ENCODE measurements at regions not wholly inside any gene's neighbourhood (a gene's known extent, or its start where the extent isn't known, plus 50 kb on each side); places are given as distances from the start of the nearest gene placed in this dataset. TPM values are rescaled to one million over a fixed set of nuclear protein-coding genes. Genes with fewer than 3 reads are reported as not detected.
A peak's percentile ranks its signal among the peaks of the same experiment; 100 is the strongest.

DNA sequence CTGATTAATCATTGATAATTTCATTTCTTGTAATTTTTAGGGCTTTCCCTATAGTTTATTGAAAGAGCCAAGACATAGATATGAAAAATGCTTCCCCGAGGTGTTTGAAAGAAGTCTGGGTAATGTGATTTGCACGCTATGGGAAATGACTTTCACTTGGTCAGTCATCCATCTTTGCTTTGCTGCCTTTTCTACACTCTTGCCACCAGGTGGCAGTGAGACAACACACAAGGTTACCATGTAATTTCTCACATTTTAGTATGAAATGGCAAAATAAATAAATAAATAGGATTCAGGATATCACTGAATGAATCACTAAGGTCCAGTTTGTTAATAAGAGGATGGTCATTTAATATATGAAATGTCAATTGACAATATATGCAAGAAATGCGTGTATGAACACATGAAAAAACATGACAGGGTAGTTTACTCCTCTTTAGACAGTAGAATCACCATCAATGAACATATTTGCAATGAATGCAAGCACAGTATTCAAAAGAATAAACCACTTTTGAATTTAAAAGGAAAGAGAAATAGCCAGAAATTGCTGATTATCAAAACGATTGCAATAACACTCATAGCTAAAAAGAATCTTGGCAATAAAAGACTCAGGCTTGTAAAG is 52.2 kb upstream of the KCNH7 start:
- H3K9ac ChIP-seq (ENCODE audit: low read depth, low read length, poor library complexity) = no peak overlapping the region
- H2BK15ac ChIP-seq (ENCODE audit: low read length) = no peak overlapping the region
- H2AK5ac ChIP-seq (ENCODE audit: low read depth, low read length) = no peak overlapping the region
- H3K36me3 ChIP-seq (replicated peaks in 1 of 2; ENCODE audit: control insufficient read depth in 2 of 2, insufficient read depth in 2 of 2, low read length in 2 of 2) = no peaks in the 10 kb centered on the region
- no peak overlapping the region for H3K27ac ChIP-seq (replicated peaks; ENCODE audit: low read length)
- no peaks in the 10 kb centered on the region for H3K27me3 ChIP-seq (ENCODE audit: control insufficient read depth in 3 of 3, insufficient read depth in 3 of 3, low read depth in 1 of 3, low read length in 3 of 3)
- H3K4me1 ChIP-seq (ENCODE audit: control insufficient read depth in 2 of 2, insufficient read depth in 1 of 2, low read depth in 1 of 2, low read length in 2 of 2) = no peaks in the 10 kb centered on the region
- no peak overlapping the region for H2BK120ac ChIP-seq (ENCODE audit: low read depth, low read length)
- no peak overlapping the region for H2BK5ac ChIP-seq (ENCODE audit: low read length)
- no peaks in the 10 kb centered on the region for H3K79me1 ChIP-seq (ENCODE audit: low read depth, low read length)
- H3K9me3 ChIP-seq (replicated peaks in 1 of 2; ENCODE audit: control insufficient read depth in 2 of 2, insufficient read depth in 1 of 2, low read depth in 1 of 2, low read length in 2 of 2) = no peaks in the 10 kb centered on the region
- no peak overlapping the region for H4K8ac ChIP-seq (ENCODE audit: low read depth, low read length)
- peak; percentile 48 for DNase-seq (ENCODE audit: low spot score)
- no CpG with 5 or more reads among the region's 4 CpGs for WGBS, 2 donors (ENCODE audit: extremely low coverage in 2 of 2, insufficient read length in 2 of 2, insufficient replicate concordance in 1 of 2)
- no peak overlapping the region for H2AFZ ChIP-seq (ENCODE audit: low read length)
- H3K4ac ChIP-seq (ENCODE audit: low read length) = no peak overlapping the region
- no peak overlapping the region for H3K14ac ChIP-seq (ENCODE audit: low read length)
- no peak overlapping the region for H3K18ac ChIP-seq (ENCODE audit: low read length)
- H3K4me3 ChIP-seq (ENCODE audit: low read length in 2 of 2) = no peak overlapping the region
- no peak overlapping the region for H3K23ac ChIP-seq (ENCODE audit: low read depth, low read length, poor library complexity)
- no peak overlapping the region for H2BK12ac ChIP-seq (ENCODE audit: low read length)
- no peak overlapping the region for H3K4me2 ChIP-seq (ENCODE audit: insufficient read depth, low read length, poor library complexity, severe bottlenecking)
- H4K91ac ChIP-seq (ENCODE audit: low read depth, low read length, poor library complexity) = no peak overlapping the region

GRCh38 chr2:162888652-162889051 is 50.1 kb upstream of the KCNH7 start:
- no peaks in the 10 kb centered on the region for H3K79me1 ChIP-seq (ENCODE audit: low read depth, low read length)
- no peak overlapping the region for H3K23ac ChIP-seq (ENCODE audit: low read depth, low read length, poor library complexity)
- DNase-seq (ENCODE audit: low spot score) = no peak
- no peak overlapping the region for H2BK5ac ChIP-seq (ENCODE audit: low read length)
- no peak overlapping the region for H3K27ac ChIP-seq (replicated peaks; ENCODE audit: low read length)
- no peak overlapping the region for H3K4me3 ChIP-seq (ENCODE audit: low read length in 2 of 2)
- H3K14ac ChIP-seq (ENCODE audit: low read length) = no peak overlapping the region
- no peaks in the 10 kb centered on the region for H3K36me3 ChIP-seq (replicated peaks in 1 of 2; ENCODE audit: control insufficient read depth in 2 of 2, insufficient read depth in 2 of 2, low read length in 2 of 2)
- no peaks in the 10 kb centered on the region for H3K4me1 ChIP-seq (ENCODE audit: control insufficient read depth in 2 of 2, insufficient read depth in 1 of 2, low read depth in 1 of 2, low read length in 2 of 2)
- no CpG with 5 or more reads among the region's 3 CpGs for WGBS, 2 donors (ENCODE audit: extremely low coverage in 2 of 2, insufficient read length in 2 of 2, insufficient replicate concordance in 1 of 2)
- H3K27me3 ChIP-seq (ENCODE audit: control insufficient read depth in 3 of 3, insufficient read depth in 3 of 3, low read depth in 1 of 3, low read length in 3 of 3) = no peaks in the 10 kb centered on the region
- no peak overlapping the region for H3K9ac ChIP-seq (ENCODE audit: low read depth, low read length, poor library complexity)
- no peak overlapping the region for H2BK120ac ChIP-seq (ENCODE audit: low read depth, low read length)
- no peak overlapping the region for H4K8ac ChIP-seq (ENCODE audit: low read depth, low read length)
- H2AFZ ChIP-seq (ENCODE audit: low read length) = peak overlapping the region; percentile 21
- H4K91ac ChIP-seq (ENCODE audit: low read depth, low read length, poor library complexity) = no peak overlapping the region
- H3K18ac ChIP-seq (ENCODE audit: low read length) = no peak overlapping the region
- no peak overlapping the region for H2BK15ac ChIP-seq (ENCODE audit: low read length)
- H3K4me2 ChIP-seq (ENCODE audit: insufficient read depth, low read length, poor library complexity, severe bottlenecking) = no peak overlapping the region
- H2BK12ac ChIP-seq (ENCODE audit: low read length) = no peak overlapping the region
- no peak overlapping the region for H2AK5ac ChIP-seq (ENCODE audit: low read depth, low read length)
- H3K9me3 ChIP-seq (replicated peaks in 1 of 2; ENCODE audit: control insufficient read depth in 2 of 2, insufficient read depth in 1 of 2, low read depth in 1 of 2, low read length in 2 of 2) = no peaks in the 10 kb centered on the region
- H3K4ac ChIP-seq (ENCODE audit: low read length) = no peak overlapping the region

Small RNA genes in the stretch of these regions (small RNA-seq; reads per million reads assigned to genes)
- not detected for gene RNU6-627P (ENCODE audit: insufficient read depth)
